ENCODE measurements at regions not wholly inside any gene's neighbourhood (a gene's known extent, or its start where the extent isn't known, plus 50 kb on each side); places are given as distances from the start of the nearest gene placed in this dataset.

DNA sequence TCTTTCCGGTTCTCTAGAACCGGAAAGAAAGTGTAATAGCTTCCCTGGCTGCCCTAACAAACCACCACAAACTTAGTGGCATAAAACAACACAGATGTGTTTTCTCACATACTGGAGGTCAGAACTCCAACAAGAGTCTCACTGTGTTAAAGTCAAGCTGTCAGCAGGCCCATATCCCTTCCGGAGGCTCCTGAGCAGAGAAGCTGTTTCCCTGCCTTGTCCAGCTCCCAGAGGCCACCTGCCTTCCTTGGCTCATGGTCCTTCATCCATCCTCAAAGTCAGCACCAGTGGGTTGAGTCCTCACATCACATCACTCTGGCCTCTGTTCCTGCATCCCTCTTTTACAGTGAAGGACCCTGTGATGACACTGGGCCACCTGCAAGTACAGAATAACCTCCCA lies 49.8 kb upstream of the HMX1 start:
- DNase-seq (ENCODE audit: low read depth in 2 of 2): no peak
